SK-N-SH (cell line): ENCODE measurements at regions not wholly inside any gene's neighbourhood (a gene's known extent, or its start where the extent isn't known, plus 50 kb on each side); places are given as distances from the start of the nearest gene placed in this dataset.

Experiments used
- GATA2 ChIP-seq: sonication (generic); formaldehyde crosslinking; IDR thresholded peaks from 2 replicates; pipeline ENCODE4 v1.5.0; 2020; ENCODE audit warnings: mild to moderate bottlenecking, missing genetic modification reagents
- JUND ChIP-seq: IDR thresholded peaks from 2 replicates; pipeline ENCODE4 v1.4.0; 2012
- SMC3 ChIP-seq: IDR thresholded peaks from 2 replicates; pipeline ENCODE4 v1.6.1; 2012; ENCODE audit warnings: low read depth, low read length, improper control_type of control experiment
- TF ChIP-seq, protein P1 (sequence below): fragments of 200-600 bp; sonication (generic); IDR thresholded peaks from 2 replicates; pipeline ENCODE4 v1.6.1; 2017; ENCODE audit warnings: antibody characterized with exemption, mild to moderate bottlenecking, moderate library complexity

DNA sequence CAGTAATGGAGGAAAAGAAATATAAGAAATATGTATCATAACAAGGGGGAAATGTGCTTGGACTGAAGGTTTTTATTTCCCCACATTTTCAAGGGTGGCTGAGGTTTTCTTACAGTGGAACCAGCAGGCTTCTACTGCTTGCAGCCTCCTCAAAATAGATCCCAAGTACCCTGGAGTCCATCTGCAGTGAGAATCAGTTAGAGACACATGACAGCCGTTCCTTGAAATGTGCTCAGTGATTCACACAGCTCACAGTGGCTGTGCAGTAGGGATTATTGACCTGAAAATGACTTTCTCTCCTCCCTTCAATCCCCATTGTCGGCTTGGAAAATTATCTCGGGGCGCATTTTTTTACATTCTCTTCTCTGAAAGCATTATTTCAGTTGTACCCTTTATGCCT, 832.0 kb downstream of the TLR4 start:
- TF ChIP-seq, protein P1, sequence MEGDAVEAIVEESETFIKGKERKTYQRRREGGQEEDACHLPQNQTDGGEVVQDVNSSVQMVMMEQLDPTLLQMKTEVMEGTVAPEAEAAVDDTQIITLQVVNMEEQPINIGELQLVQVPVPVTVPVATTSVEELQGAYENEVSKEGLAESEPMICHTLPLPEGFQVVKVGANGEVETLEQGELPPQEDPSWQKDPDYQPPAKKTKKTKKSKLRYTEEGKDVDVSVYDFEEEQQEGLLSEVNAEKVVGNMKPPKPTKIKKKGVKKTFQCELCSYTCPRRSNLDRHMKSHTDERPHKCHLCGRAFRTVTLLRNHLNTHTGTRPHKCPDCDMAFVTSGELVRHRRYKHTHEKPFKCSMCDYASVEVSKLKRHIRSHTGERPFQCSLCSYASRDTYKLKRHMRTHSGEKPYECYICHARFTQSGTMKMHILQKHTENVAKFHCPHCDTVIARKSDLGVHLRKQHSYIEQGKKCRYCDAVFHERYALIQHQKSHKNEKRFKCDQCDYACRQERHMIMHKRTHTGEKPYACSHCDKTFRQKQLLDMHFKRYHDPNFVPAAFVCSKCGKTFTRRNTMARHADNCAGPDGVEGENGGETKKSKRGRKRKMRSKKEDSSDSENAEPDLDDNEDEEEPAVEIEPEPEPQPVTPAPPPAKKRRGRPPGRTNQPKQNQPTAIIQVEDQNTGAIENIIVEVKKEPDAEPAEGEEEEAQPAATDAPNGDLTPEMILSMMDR: no peak
- TF ChIP-seq JUND (no peak), SMC3 (no peak), GATA2 (CRISPR knock-in tag) (no peak)
